ENCODE measurements at regions not wholly inside any gene's neighbourhood (a gene's known extent, or its start where the extent isn't known, plus 50 kb on each side); places are given as distances from the start of the nearest gene placed in this dataset.

DNA sequence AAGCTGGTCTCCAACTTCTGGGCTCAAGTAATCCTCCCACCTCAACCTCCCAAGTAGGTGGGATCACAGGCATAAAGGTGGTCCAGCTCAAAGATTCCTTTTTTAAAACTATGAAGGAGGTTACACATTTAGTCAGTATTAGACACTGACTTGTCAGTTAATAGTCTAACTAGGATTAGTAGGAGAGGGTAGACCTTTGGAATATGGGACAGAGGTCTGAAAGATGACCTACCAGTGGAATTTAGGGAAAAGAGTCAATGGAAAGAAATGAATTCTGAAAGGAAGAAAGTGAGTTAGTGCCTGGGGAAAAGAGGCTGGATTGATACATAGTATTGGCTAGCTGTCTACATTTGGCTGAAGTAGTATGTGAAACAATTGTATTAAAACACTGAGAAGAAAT is 220.7 kb downstream of the MZT1 start:
- Histone ChIP-seq H3K27ac (ENCODE audit: low read depth in 1 of 2, low read length in 2 of 2) (no peak overlapping the region), H3K9me3 (ENCODE audit: control insufficient read depth in 1 of 2, insufficient read depth in 1 of 2, low read length in 2 of 2) (no peaks in the 10 kb centered on the region), H3K27me3 (ENCODE audit: control insufficient read depth in 1 of 2, insufficient read depth in 2 of 2, low read length in 2 of 2) (no peaks in the 10 kb centered on the region), H3K4me3 (ENCODE audit: low read length) (no peak overlapping the region), H3K36me3 (ENCODE audit: insufficient read depth, low read length) (no peaks in the 10 kb centered on the region), H3K4me1 (ENCODE audit: insufficient read depth, low read length) (no peaks in the 10 kb centered on the region)
- TF ChIP-seq, protein P1, sequence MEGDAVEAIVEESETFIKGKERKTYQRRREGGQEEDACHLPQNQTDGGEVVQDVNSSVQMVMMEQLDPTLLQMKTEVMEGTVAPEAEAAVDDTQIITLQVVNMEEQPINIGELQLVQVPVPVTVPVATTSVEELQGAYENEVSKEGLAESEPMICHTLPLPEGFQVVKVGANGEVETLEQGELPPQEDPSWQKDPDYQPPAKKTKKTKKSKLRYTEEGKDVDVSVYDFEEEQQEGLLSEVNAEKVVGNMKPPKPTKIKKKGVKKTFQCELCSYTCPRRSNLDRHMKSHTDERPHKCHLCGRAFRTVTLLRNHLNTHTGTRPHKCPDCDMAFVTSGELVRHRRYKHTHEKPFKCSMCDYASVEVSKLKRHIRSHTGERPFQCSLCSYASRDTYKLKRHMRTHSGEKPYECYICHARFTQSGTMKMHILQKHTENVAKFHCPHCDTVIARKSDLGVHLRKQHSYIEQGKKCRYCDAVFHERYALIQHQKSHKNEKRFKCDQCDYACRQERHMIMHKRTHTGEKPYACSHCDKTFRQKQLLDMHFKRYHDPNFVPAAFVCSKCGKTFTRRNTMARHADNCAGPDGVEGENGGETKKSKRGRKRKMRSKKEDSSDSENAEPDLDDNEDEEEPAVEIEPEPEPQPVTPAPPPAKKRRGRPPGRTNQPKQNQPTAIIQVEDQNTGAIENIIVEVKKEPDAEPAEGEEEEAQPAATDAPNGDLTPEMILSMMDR (IDR thresholded peaks at IDR 0.05) = no peak
- no peak overlapping the region for H3K4me3 Mint-ChIP-seq
- H3K9me3 Mint-ChIP-seq = no peaks in the 10 kb centered on the region
- no peak for DNase-seq
- ChIA-PET CTCF (no interaction called here), POLR2A (no interaction called here)
- H3K36me3 Mint-ChIP-seq (ENCODE audit: low read depth) = no peaks in the 10 kb centered on the region
- H3K27ac Mint-ChIP-seq = no peak overlapping the region
- intact Hi-C loops (cut with DNase I, micrococcal nuclease) = no loop called here
- no peaks in the 10 kb centered on the region for H3K4me1 Mint-ChIP-seq (ENCODE audit: low read depth)
- H3K27me3 Mint-ChIP-seq = peaks cover 4% of the 10 kb centered on the region
- no peak for ATAC-seq (ENCODE audit: poor library complexity)

DNA sequence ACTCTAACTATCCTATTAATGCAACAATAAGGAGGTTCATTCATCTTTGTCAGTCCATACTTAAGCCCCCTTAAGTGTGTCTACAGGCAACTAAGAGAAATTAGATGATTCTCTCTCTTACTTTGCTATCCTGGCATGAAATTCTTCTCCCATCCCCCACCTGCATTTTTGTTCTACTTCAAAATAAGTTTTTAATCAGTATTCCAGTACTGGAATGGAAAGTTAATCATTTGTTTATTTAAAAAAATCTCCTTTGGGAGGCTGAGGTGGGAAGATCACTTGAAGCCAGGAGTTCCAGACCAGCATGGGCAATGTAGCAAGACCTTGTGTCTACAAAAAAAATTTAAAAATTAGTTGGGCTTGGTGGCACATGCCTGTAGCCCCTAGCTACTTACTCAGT is 222.1 kb downstream of the MZT1 start:
- DNase-seq (no peak), ATAC-seq (ENCODE audit: poor library complexity) (no peak)
- Mint-ChIP-seq H3K9me3 (no peaks in the 10 kb centered on the region), H3K27ac (no peak overlapping the region), H3K4me3 (no peak overlapping the region), H3K4me1 (ENCODE audit: low read depth) (no peaks in the 10 kb centered on the region), H3K27me3 (peaks cover 4% of the 10 kb centered on the region), H3K36me3 (ENCODE audit: low read depth) (no peaks in the 10 kb centered on the region)
- ChIA-PET CTCF (no interaction called here), POLR2A (no interaction called here)
- Histone ChIP-seq H3K27me3 (ENCODE audit: control insufficient read depth in 1 of 2, insufficient read depth in 2 of 2, low read length in 2 of 2) (no peaks in the 10 kb centered on the region), H3K4me1 (ENCODE audit: insufficient read depth, low read length) (no peaks in the 10 kb centered on the region), H3K9me3 (ENCODE audit: control insufficient read depth in 1 of 2, insufficient read depth in 1 of 2, low read length in 2 of 2) (no peaks in the 10 kb centered on the region), H3K4me3 (ENCODE audit: low read length) (no peak overlapping the region), H3K36me3 (ENCODE audit: insufficient read depth, low read length) (no peaks in the 10 kb centered on the region), H3K27ac (ENCODE audit: low read depth in 1 of 2, low read length in 2 of 2) (no peak overlapping the region)
- intact Hi-C loops (cut with DNase I, micrococcal nuclease) = no loop called here
- TF ChIP-seq, protein P1 (IDR thresholded peaks at IDR 0.05) = no peak

DNA sequence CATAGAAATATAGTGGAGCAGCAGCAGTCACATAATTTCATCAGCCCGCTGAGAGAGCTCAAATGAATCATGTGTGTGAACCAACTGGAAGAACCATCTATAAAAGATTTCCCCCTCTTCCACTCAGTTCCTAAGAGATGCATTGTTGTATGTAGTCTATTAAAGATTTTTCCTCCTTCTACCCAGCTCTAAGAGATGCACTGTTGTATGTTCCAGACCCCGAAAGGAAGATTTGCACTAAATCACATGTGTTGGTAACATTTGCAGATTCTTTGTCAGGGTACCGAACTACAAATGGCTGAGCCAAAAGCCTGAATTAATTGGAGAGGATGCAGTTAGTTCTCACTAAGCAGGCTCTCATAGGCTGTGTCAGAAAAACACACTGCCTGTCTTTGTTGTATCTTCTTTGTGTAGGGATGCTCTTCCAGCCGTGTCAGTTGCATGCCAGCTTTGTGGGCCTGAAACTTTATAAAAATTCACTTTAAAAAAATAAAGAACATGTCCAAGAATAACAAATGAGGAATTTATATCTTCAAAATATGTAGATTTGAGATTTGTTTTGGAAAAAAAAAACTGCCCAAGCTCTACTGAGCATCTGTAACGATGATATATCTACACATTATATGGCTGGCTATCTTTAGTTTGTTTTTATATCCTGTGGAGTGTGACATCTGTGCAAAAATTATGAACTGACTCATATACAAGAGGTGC is 223.1 kb downstream of the MZT1 start:
- no peak overlapping the region for H3K27ac Mint-ChIP-seq
- no peaks in the 10 kb centered on the region for H3K27me3 ChIP-seq (ENCODE audit: control insufficient read depth in 1 of 2, insufficient read depth in 2 of 2, low read length in 2 of 2)
- TF ChIP-seq, protein P1 (IDR thresholded peaks at IDR 0.05) = no peak
- intact Hi-C loops (cut with DNase I, micrococcal nuclease) = no loop called here
- no peaks in the 10 kb centered on the region for H3K4me1 Mint-ChIP-seq (ENCODE audit: low read depth)
- no peaks in the 10 kb centered on the region for H3K36me3 ChIP-seq (ENCODE audit: insufficient read depth, low read length)
- POLR2A ChIA-PET = no interaction called here
- no peak for DNase-seq
- no peaks in the 10 kb centered on the region for H3K9me3 Mint-ChIP-seq
- H3K4me3 Mint-ChIP-seq = no peak overlapping the region
- H3K27me3 Mint-ChIP-seq = peaks cover 4% of the 10 kb centered on the region
- ATAC-seq (ENCODE audit: poor library complexity) = no peak
- H3K27ac ChIP-seq (ENCODE audit: low read depth in 1 of 2, low read length in 2 of 2) = no peak overlapping the region
- H3K36me3 Mint-ChIP-seq (ENCODE audit: low read depth) = no peaks in the 10 kb centered on the region
- CTCF ChIA-PET = interaction anchor here (0.6 kb wide), 1 partner anchor 1091 kb away, joined by 3 read pairs; no protein-coding TSS in a partner anchor
- no peaks in the 10 kb centered on the region for H3K4me1 ChIP-seq (ENCODE audit: insufficient read depth, low read length)
- H3K4me3 ChIP-seq (ENCODE audit: low read length) = no peak overlapping the region
- no peaks in the 10 kb centered on the region for H3K9me3 ChIP-seq (ENCODE audit: control insufficient read depth in 1 of 2, insufficient read depth in 1 of 2, low read length in 2 of 2)
